Transverse colon (tissue), 4 donors: ENCODE measurements at regions not wholly inside any gene's neighbourhood (a gene's known extent, or its start where the extent isn't known, plus 50 kb on each side); places are given as distances from the start of the nearest gene placed in this dataset.

Source experiments
- POLR2A ChIP-seq: fragments of 450-650 bp; IDR thresholded peaks from one replicate; pipeline ENCODE4 v1.6.1; 2016; ENCODE audit warnings: antibody characterized with exemption, mild to moderate bottlenecking, moderate library complexity
- POLR2AphosphoS5 ChIP-seq, 3 donors: sonication (generic); formaldehyde crosslinking; IDR thresholded peaks; one replicate each; pipeline ENCODE4 v1.6.1; 2016; ENCODE audit warnings: antibody characterized with exemption in 3 of 3
- TF ChIP-seq, protein P1 (sequence below), 5 experiments: fragments of 200-600 bp in 3 of 5; fragments of 450-650 bp in 2 of 5; sonication (generic) in 3 of 5; IDR thresholded peaks; 1 replicate in 2 of 5; 2 replicates in 3 of 5; pipeline ENCODE4 v1.5.1; 2016 to 2017; ENCODE audit warnings: antibody characterized with exemption in 5 of 5, inconsistent platforms in 3 of 5, mild to moderate bottlenecking in 2 of 5, moderate library complexity in 1 of 5

GRCh38 chr12:125381373-125381772 is 316.1 kb downstream of the AACS start:
- TF ChIP-seq, protein P1, sequence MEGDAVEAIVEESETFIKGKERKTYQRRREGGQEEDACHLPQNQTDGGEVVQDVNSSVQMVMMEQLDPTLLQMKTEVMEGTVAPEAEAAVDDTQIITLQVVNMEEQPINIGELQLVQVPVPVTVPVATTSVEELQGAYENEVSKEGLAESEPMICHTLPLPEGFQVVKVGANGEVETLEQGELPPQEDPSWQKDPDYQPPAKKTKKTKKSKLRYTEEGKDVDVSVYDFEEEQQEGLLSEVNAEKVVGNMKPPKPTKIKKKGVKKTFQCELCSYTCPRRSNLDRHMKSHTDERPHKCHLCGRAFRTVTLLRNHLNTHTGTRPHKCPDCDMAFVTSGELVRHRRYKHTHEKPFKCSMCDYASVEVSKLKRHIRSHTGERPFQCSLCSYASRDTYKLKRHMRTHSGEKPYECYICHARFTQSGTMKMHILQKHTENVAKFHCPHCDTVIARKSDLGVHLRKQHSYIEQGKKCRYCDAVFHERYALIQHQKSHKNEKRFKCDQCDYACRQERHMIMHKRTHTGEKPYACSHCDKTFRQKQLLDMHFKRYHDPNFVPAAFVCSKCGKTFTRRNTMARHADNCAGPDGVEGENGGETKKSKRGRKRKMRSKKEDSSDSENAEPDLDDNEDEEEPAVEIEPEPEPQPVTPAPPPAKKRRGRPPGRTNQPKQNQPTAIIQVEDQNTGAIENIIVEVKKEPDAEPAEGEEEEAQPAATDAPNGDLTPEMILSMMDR (IDR thresholded peaks at IDR 0.05) = no peak
- TF ChIP-seq POLR2AphosphoS5 (IDR thresholded peaks at IDR 0.05) = no peak
- no peak for TF ChIP-seq POLR2A
